HG02981 (cell line): ENCODE measurements at regions not wholly inside any gene's neighbourhood (a gene's known extent, or its start where the extent isn't known, plus 50 kb on each side); places are given as distances from the start of the nearest gene placed in this dataset.
"Not testable (repeated sequence)": the region's sequence is repeated elsewhere in the genome, so short reads cannot be mapped to it uniquely, and the experiment has no call there.

Experiments
- ATAC-seq: cut with Tn5 transposase; IDR thresholded peaks from one replicate; pipeline ENCODE4 v1.9.1; 2021; ENCODE audit warnings: mild to moderate bottlenecking, moderate library complexity; ENCODE audit not compliant: unreplicated experiment

DNA sequence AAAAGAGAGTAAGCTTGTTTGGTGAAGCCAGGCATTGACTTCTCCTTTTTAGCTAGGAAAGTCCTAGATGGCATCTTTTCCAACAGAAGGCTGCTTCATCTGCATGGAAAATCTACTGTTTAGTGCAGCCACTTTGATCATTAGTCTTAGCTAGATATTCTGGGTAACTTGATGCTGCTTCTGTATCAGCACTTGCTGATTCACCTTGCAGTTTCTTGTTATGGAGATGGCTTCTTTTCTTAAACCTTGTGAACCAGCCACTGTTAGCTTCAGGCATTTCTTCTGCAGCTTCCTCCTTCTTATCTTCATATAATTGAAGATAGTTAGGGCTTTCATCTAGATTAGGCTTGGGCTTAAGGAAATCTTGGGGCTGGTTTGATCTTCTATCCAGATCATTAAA lies 639.7 kb downstream of the TDRD15 start:
- no peak for ATAC-seq

DNA sequence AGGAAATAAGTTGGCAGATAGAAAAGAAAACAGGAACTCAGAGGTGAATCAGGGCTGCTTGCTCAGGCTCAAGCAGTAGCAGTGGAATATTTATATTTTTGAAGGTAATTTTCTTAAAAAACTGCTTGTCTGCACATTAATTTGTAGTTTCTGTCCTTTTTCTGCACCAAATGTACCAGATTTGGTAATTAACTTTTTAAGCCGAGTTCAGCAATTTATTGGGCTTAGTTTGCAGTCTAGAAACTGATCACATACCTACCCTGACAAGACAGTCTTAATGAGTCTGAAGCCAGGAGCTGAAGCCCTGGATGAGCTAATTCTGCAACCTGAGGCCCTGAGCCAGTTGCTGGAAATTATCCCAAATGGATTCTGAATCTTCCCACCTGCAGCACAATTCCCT lies 647.0 kb downstream of the TDRD15 start:
- ATAC-seq: no peak

- no peak for ATAC-seq
These were observed 648.9 kb downstream of the TDRD15 start for GRCh38 chr2:21772624-21773023.

DNA sequence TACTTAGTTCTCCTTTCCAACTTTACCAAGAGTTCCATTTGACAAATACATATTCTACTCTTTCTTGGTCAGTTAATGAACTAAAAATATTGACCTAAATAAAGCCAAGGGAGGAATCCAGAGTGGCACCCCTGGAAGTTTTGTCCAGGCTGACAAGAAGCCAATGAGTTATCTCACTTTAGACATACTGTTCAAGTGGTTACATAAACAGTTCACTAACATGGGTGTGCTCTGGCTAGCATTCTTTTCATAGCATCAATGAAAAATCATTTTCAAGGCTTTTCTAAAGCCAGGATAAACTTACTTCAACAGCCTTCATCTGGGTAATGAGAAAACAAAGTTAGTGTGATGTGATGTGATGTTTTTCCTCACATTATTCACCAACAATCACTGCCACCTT lies 649.4 kb downstream of the TDRD15 start:
- no peak for ATAC-seq

GRCh38 chr2:21774691-21775368 lies 651.1 kb downstream of the TDRD15 start:
- ATAC-seq: no peak

GRCh38 chr2:21779786-21780185 lies 656.0 kb downstream of the TDRD15 start:
- no peak for ATAC-seq

DNA sequence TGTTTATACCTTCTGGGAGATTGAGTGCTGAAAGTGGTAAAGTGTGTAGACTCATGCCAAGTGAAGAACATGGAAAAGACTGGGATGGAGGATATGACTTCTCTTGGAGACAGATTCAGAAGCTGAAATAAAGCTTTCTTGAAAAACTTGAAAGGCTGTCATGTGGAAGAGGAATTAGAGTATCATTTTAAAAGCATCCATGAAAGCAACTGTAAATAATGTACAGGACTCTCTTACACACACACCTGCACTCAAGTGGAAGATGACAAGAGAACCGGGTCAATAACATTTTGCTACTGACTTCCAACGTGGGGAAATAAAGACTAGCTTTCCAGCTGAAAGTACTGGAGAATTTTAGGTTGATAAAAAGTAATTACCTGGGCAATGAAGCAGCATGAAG lies 658.2 kb downstream of the TDRD15 start:
- no peak for ATAC-seq

- no peak for ATAC-seq
These were observed 659.1 kb downstream of the TDRD15 start for GRCh38 chr2:21782866-21783265.

DNA sequence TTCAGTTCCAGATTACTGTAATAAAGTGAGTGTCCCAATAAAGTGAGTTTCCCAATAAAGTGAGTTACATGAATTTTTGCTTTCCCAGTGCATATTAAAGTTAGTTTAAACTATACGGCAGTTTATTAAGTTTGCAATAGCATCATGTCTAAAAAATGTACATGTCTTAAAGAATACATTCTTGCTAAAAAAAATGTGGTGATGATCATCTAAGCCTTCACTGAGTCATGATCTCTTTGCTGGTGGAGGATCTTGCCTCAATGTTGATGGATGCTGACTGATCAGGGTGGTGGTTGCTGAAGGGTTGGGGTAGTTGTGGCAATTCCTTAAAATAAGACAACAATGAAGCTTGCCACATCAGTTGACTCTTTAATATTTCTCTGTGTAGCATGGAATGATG lies 664.2 kb downstream of the TDRD15 start:
- ATAC-seq: no peak

GRCh38 chr2:21790311-21790710 lies 666.5 kb downstream of the TDRD15 start:
- not testable (repeated sequence) for ATAC-seq

- no peak for ATAC-seq
These were observed 668.8 kb downstream of the TDRD15 start for GRCh38 chr2:21792571-21792970.

DNA sequence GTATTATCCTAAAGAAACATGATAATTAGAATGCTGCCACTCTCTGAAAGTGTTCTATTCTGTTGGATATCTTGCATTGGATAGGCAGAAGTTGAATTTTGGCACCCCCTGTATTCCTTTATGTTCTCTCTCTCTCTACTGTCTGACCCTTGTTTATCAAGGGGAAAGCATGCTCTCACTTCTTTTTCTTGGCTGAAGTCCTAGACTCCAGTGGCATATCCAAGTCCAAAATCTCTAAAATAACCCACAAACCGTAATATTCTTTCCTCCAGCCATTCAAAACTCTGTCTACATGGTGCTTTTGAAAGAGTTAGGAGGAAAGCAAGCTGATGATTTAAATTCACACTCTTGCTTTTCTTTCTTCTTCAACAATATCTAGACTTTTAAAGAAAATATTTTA lies 669.7 kb downstream of the TDRD15 start:
- ATAC-seq: no peak

DNA sequence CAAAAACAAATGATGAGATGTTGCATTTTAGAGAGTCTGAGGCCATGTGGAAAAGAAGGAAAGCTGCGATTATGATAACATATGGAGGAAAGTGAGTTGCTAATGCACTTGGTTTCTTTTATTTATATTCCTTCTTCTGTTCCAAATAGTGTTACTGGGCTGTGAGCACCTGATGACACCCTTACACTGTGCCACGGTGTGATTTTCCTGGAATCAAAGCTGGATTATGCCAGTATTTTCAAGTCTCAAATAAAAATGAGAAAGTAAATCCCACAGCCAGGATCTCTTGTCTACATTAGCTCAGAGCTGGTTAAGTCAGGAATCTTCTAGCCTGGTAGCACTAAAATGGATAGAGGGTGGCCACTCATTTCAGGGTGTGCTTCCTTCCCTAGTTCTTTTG lies 670.8 kb downstream of the TDRD15 start:
- no peak for ATAC-seq

- no peak for ATAC-seq
These were observed 676.6 kb downstream of the TDRD15 start for GRCh38 chr2:21800356-21800755.

- ATAC-seq: no peak
These were observed 679.8 kb downstream of the TDRD15 start for GRCh38 chr2:21803550-21803949.

DNA sequence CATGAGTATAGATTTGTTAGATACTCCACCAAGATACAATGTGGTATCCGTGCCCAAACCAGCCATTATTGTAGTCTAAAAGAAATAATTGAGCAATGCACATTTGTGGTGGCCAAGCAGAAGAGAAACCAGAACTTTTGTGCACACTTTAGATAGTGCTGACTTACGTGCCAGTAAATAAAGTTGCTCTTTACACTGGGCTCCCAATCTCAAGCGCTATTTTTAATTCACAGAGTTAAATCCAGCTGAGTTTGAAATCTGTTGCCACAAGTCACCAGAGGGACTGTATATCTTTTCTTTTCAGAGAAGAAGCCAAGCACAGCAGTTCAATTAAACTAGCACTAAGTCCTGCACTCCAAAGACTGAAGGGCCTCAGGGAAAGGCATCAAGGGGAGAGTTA lies 680.4 kb downstream of the TDRD15 start:
- no peak for ATAC-seq

GRCh38 chr2:21811541-21811940 lies 687.8 kb downstream of the TDRD15 start:
- ATAC-seq: no peak

GRCh38 chr2:21812766-21813165 lies 689.0 kb downstream of the TDRD15 start:
- no peak for ATAC-seq

DNA sequence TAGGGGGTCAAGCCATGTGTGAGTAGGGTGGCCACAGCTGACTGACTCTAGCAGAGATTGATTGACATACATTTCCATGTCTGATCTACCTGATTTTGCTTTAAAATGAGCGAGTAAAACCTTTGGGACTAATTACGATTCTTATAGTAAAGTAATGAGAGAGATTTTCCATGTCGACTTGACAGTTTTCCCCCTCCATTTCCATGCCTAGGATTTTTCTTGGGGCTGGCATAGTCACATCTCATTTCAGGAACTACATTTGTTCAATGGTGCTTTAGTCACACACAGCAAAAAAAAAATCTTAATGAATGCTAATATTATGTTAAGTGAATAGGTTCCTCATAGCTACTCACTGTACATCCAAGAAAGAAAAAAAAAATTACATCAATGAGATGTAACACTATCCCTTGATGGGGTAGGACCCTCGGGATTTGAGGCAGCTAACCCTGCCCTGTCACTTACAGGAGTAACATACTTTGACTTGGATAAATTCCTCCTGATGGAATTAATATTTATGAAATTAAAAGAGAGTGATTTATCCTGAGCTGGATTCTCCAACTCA lies 690.9 kb downstream of the TDRD15 start:
- no peak for ATAC-seq

DNA sequence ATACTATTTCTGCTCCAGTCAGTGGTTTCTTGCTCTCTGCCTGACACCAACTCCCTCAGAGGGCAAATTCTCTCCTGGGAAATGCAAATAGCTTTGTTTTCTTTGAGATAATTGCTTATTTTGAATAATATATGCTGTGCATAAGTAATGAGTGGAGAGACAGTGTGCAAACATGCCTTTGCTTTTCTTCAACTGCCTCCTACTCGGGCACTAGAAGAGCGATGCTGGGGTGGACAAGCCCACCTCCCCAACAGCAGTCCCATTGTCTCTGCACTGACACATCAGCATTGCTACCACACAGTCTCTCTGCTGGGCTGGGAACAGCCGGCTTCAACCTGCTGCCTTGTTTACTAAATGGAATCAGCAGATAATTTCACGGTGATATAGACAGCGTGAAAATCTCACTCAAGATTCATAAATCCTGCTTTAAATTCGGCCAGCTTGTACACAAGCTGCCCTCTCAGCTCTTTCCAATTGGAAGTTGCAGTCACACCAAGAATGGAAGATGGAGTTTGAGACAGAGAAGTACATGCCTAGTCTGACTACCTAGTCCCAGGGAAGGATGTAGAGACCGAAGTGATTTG lies 694.5 kb downstream of the TDRD15 start:
- ATAC-seq: no peak

DNA sequence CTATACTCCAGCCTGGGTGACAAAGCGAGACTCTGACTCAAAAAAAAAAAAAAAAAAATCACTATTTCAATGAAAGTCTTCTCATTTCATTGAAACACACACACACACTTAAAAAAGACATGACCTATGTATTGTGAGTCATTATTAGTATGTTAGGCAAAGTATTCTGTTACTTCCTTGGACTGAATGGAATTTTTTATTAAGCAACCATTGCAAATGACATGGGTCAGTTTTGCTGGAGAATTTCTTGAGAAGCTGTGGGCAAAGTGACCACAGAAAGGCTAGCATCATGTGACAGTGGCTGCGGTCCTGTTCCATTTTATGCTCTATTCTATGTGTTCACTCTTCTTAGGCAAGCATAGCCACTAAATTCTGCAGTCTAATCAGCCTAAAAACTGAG lies 695.7 kb downstream of the TDRD15 start:
- no peak for ATAC-seq

GRCh38 chr2:21820271-21820670 lies 696.5 kb downstream of the TDRD15 start:
- no peak for ATAC-seq
